Liver (tissue), 8 donors: ENCODE measurements at regions not wholly inside any gene's neighbourhood (a gene's known extent, or its start where the extent isn't known, plus 50 kb on each side); places are given as distances from the start of the nearest gene placed in this dataset.

Experiments
- DNase-seq: peaks from one replicate; pipeline ENCODE4 v3.0.0-alpha.2; 2017; ENCODE audit warnings: low spot score
- H3K27ac ChIP-seq, 2 donors: one replicate each; pipeline ENCODE4 v1.7.0; 2013; ENCODE audit warnings: inconsistent platforms in 2 of 2, low read length in 2 of 2, control low read depth in 1 of 2, low read depth in 1 of 2, mild to moderate bottlenecking in 1 of 2
- H3K27me3 ChIP-seq, 4 donors: one replicate each; pipeline versions ENCODE4 v1.6.1 to v1.7.0; 2013; ENCODE audit warnings: low read length in 3 of 4, inconsistent platforms in 1 of 4, mild to moderate bottlenecking in 1 of 4, moderate library complexity in 1 of 4; ENCODE audit not compliant: control insufficient read depth in 4 of 4, insufficient read depth in 4 of 4
- H3K36me3 ChIP-seq, 4 donors: one replicate each; pipeline versions ENCODE4 v1.6.1 to v1.7.0; 2013; ENCODE audit warnings: low read length in 3 of 4, mild to moderate bottlenecking in 3 of 4, low read depth in 1 of 4, moderate library complexity in 1 of 4; ENCODE audit not compliant: control insufficient read depth in 4 of 4, insufficient read depth in 3 of 4
- H3K4me1 ChIP-seq, 4 donors: one replicate each; pipeline versions ENCODE4 v1.6.1 to v1.7.0; 2013; ENCODE audit warnings: low read length in 3 of 4, mild to moderate bottlenecking in 3 of 4, moderate library complexity in 1 of 4; ENCODE audit not compliant: control insufficient read depth in 4 of 4, insufficient read depth in 4 of 4
- H3K4me3 ChIP-seq, 3 donors: one replicate each; pipeline versions ENCODE4 v1.6.1 to v1.7.0; 2013; ENCODE audit warnings: low read length in 3 of 3, control low read depth in 1 of 3, low read depth in 1 of 3, mild to moderate bottlenecking in 1 of 3
- H3K9ac ChIP-seq, 2 donors: one replicate each; pipeline ENCODE4 v1.7.0; 2013; ENCODE audit warnings: low read length in 2 of 2, mild to moderate bottlenecking in 2 of 2, moderate library complexity in 2 of 2, control low read depth in 1 of 2, low read depth in 1 of 2
- H3K9me3 ChIP-seq, 4 donors: one replicate each; pipeline versions ENCODE4 v1.6.1 to v1.7.0; 2013; ENCODE audit warnings: low read length in 3 of 4; ENCODE audit not compliant: control insufficient read depth in 4 of 4
- EGR1 ChIP-seq, 2 donors: IDR thresholded peaks; 2 replicates each; pipeline ENCODE4 v1.6.1; 2016 to 2018; ENCODE audit warnings: antibody characterized with exemption in 2 of 2, low read depth in 2 of 2
- FOXA1 ChIP-seq: IDR thresholded peaks from 2 replicates; pipeline ENCODE4 v1.6.1; 2016; ENCODE audit warnings: antibody characterized with exemption
- FOXA2 ChIP-seq: IDR thresholded peaks from 2 replicates; pipeline ENCODE4 v1.6.1; 2016; ENCODE audit warnings: antibody characterized with exemption
- HNF4A ChIP-seq, 2 donors: conservative IDR thresholded peaks; 2 replicates each; pipeline ENCODE4 v1.6.1; 2016; ENCODE audit warnings: antibody characterized with exemption in 2 of 2, mild to moderate bottlenecking in 2 of 2
- HNF4G ChIP-seq: IDR thresholded peaks from 2 replicates; pipeline ENCODE4 v1.6.1; 2016; ENCODE audit warnings: antibody characterized with exemption
- JUND ChIP-seq, 2 donors: IDR thresholded peaks; 2 replicates each; pipeline ENCODE4 v1.6.1; 2016; ENCODE audit warnings: antibody characterized with exemption in 2 of 2
- NR2F2 ChIP-seq: IDR thresholded peaks from 2 replicates; pipeline ENCODE4 v1.6.1; 2016; ENCODE audit warnings: antibody characterized with exemption
- RAD21 ChIP-seq, 2 donors: IDR thresholded peaks; 2 replicates each; pipeline ENCODE4 v1.6.1; 2016; ENCODE audit warnings: antibody characterized with exemption in 2 of 2, mild to moderate bottlenecking in 2 of 2
- RXRA ChIP-seq, 2 donors: IDR thresholded peaks; 2 replicates each; pipeline ENCODE4 v1.6.1; 2017 to 2018; ENCODE audit warnings: antibody characterized with exemption in 2 of 2, mild to moderate bottlenecking in 1 of 2
- SP1 ChIP-seq: IDR thresholded peaks from 2 replicates; pipeline ENCODE4 v1.6.1; 2018; ENCODE audit warnings: antibody characterized with exemption, mild to moderate bottlenecking
- TAF1 ChIP-seq: conservative IDR thresholded peaks from 2 replicates; pipeline ENCODE4 v1.6.1; 2016; ENCODE audit warnings: antibody characterized with exemption, mild to moderate bottlenecking
- YY1 ChIP-seq: IDR thresholded peaks from 2 replicates; pipeline ENCODE4 v1.6.1; 2016; ENCODE audit warnings: antibody characterized with exemption, mild to moderate bottlenecking
- WGBS: extraction: QIAGEN DNeasy Blood & Tissue Kit; methylation state at CpG from one replicate; pipeline ENCODE4 v1.1.7; 2013; 5-methylcytosine and 5-hydroxymethylcytosine counted together
- TF ChIP-seq, protein P1 (sequence below): IDR thresholded peaks from 2 replicates; pipeline ENCODE4 v1.6.1; 2016; ENCODE audit warnings: antibody characterized with exemption, mild to moderate bottlenecking
- TF ChIP-seq, protein P2 (sequence below): fragments of 150-350 bp; IDR thresholded peaks from 2 replicates; pipeline ENCODE4 v1.5.1; 2017; ENCODE audit warnings: improper control_type of control experiment, low read depth, low read length; ENCODE audit not compliant: missing input control
- TF ChIP-seq, protein P3 (sequence below): IDR thresholded peaks from 2 replicates; pipeline ENCODE4 v1.6.1; 2016; ENCODE audit warnings: antibody characterized with exemption
- donor health status: healthy.
- donor health status: healthy.
- donor health status: healthy.
- donor health status: healthy.
- donor health status: healthy.

DNA sequence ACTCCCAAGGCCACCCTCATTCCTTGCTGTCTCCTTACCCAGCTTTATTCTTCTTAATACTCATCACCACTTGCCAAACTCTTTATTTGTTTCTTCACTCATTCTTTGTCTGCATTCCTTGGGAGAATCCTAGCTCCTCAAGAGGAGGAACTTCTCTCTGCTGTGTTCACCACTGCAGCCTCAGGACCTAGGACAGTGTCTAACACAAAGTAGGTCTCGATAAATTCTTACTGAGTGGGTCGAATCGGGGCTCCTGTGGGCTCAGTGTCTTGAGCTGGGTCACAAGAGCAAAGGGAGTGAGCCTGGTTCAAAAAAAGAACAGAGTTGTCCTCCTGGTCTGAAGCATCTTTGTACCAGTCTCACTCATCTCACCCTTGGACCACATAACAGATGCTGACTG, 224.1 kb upstream of the TMEM132C start:
- Histone ChIP-seq H3K9me3 (no peaks in the 10 kb centered on the region), H3K4me1 (no peaks in the 10 kb centered on the region), H3K9ac (no peak overlapping the region), H3K36me3 (no peaks in the 10 kb centered on the region), H3K4me3 (no peak overlapping the region), H3K27me3 (peaks cover 0 to 3% (median 0%) of the 10 kb centered on the region in 4 donors), H3K27ac (no peak overlapping the region)
- no peak for DNase-seq
- TF ChIP-seq, protein P1, sequence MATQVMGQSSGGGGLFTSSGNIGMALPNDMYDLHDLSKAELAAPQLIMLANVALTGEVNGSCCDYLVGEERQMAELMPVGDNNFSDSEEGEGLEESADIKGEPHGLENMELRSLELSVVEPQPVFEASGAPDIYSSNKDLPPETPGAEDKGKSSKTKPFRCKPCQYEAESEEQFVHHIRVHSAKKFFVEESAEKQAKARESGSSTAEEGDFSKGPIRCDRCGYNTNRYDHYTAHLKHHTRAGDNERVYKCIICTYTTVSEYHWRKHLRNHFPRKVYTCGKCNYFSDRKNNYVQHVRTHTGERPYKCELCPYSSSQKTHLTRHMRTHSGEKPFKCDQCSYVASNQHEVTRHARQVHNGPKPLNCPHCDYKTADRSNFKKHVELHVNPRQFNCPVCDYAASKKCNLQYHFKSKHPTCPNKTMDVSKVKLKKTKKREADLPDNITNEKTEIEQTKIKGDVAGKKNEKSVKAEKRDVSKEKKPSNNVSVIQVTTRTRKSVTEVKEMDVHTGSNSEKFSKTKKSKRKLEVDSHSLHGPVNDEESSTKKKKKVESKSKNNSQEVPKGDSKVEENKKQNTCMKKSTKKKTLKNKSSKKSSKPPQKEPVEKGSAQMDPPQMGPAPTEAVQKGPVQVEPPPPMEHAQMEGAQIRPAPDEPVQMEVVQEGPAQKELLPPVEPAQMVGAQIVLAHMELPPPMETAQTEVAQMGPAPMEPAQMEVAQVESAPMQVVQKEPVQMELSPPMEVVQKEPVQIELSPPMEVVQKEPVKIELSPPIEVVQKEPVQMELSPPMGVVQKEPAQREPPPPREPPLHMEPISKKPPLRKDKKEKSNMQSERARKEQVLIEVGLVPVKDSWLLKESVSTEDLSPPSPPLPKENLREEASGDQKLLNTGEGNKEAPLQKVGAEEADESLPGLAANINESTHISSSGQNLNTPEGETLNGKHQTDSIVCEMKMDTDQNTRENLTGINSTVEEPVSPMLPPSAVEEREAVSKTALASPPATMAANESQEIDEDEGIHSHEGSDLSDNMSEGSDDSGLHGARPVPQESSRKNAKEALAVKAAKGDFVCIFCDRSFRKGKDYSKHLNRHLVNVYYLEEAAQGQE: no peak
- no peak for TF ChIP-seq YY1
- TF ChIP-seq HNF4A (conservative IDR thresholded peaks at IDR 0.05): no peak
- TF ChIP-seq RXRA (IDR thresholded peaks at IDR 0.05): no peak
- 80% methylated on average over 3 of the region's 3 CpGs for WGBS

DNA sequence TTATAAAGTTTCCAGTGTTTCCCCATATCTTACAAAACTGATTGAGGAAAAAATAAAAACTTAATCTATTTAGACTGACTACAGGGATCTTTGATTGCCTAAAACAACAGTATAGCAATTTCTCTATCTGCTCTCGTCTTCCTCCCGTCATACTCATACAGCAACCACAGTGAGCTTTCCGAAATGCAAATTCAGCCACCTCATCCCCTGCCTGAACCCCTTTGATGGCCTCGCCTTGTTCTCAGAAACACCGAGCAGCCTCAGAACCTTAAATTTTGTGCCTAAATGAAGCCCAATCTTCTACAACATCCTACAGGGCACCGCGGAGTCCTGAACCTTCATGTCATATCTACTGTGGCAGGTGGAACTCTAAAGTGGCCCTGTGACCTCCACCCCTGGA, 223.7 kb upstream of the TMEM132C start:
- WGBS: 81% methylated on average over 7 of the region's 7 CpGs
- Histone ChIP-seq H3K4me3 (no peak overlapping the region), H3K9ac (no peak overlapping the region), H3K4me1 (no peaks in the 10 kb centered on the region), H3K36me3 (no peaks in the 10 kb centered on the region), H3K27ac (no peak overlapping the region), H3K9me3 (no peaks in the 10 kb centered on the region), H3K27me3 (peaks cover 0 to 3% (median 0%) of the 10 kb centered on the region in 4 donors)
- TF ChIP-seq FOXA2 (no peak), SP1 (no peak), RAD21 (IDR thresholded peaks at IDR 0.05) (no peak), JUND (IDR thresholded peaks at IDR 0.05) (no peak), EGR1 (IDR thresholded peaks at IDR 0.05; ENCODE audit: low read depth in 2 of 2) (no peak), RXRA (IDR thresholded peaks at IDR 0.05) (no peak), TAF1 (no peak), NR2F2 (no peak), HNF4G (no peak), FOXA1 (no peak)
- TF ChIP-seq, protein P2, sequence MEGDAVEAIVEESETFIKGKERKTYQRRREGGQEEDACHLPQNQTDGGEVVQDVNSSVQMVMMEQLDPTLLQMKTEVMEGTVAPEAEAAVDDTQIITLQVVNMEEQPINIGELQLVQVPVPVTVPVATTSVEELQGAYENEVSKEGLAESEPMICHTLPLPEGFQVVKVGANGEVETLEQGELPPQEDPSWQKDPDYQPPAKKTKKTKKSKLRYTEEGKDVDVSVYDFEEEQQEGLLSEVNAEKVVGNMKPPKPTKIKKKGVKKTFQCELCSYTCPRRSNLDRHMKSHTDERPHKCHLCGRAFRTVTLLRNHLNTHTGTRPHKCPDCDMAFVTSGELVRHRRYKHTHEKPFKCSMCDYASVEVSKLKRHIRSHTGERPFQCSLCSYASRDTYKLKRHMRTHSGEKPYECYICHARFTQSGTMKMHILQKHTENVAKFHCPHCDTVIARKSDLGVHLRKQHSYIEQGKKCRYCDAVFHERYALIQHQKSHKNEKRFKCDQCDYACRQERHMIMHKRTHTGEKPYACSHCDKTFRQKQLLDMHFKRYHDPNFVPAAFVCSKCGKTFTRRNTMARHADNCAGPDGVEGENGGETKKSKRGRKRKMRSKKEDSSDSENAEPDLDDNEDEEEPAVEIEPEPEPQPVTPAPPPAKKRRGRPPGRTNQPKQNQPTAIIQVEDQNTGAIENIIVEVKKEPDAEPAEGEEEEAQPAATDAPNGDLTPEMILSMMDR: no peak
- TF ChIP-seq, protein P3, sequence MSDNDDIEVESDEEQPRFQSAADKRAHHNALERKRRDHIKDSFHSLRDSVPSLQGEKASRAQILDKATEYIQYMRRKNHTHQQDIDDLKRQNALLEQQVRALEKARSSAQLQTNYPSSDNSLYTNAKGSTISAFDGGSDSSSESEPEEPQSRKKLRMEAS: no peak
- DNase-seq: no peak
